Keratinocyte (primary cell): ENCODE measurements at regions not wholly inside any gene's neighbourhood (a gene's known extent, or its start where the extent isn't known, plus 50 kb on each side); places are given as distances from the start of the nearest gene placed in this dataset.

Experiments used
- EZH2 ChIP-seq: IDR thresholded peaks from one replicate; pipeline ENCODE4 v1.6.1; 2012; ENCODE audit warnings: inconsistent platforms, mild to moderate bottlenecking, low read length, moderate library complexity
- TF ChIP-seq, protein P1 (sequence below), 3 experiments: IDR thresholded peaks in 1 of 3; conservative IDR thresholded peaks in 1 of 3; optimal IDR thresholded peaks in 1 of 3; 2 replicates in 2 of 3; 3 replicates in 1 of 3; pipeline versions ENCODE3 to v1.5.1; 2011; ENCODE audit warnings: low read length in 3 of 3, mild to moderate bottlenecking in 3 of 3, moderate library complexity in 2 of 3, control low read depth in 1 of 3, inconsistent platforms in 1 of 3; ENCODE audit not compliant: insufficient read depth in 2 of 3; ENCODE audit errors: extremely low read depth in 1 of 3

DNA sequence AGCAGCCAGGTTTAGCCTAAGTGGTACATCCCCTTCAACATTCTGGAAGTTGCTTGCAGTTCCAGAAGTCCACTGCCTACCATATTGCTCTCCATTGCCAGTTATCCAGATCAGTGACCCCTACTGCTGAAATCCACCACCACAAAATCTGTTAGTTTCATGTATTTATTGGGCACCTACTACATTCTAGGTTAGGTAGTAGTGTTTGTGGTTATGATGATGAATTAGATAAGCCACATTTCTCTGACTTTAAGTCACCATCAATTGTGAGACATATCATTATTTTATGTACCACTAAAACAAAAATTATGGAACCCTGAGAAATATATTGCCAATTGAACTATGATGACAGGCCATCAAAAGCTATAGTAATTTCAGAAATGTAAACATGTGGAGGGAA, 139.5 kb upstream of the PKDCC start:
- TF ChIP-seq, protein P1, sequence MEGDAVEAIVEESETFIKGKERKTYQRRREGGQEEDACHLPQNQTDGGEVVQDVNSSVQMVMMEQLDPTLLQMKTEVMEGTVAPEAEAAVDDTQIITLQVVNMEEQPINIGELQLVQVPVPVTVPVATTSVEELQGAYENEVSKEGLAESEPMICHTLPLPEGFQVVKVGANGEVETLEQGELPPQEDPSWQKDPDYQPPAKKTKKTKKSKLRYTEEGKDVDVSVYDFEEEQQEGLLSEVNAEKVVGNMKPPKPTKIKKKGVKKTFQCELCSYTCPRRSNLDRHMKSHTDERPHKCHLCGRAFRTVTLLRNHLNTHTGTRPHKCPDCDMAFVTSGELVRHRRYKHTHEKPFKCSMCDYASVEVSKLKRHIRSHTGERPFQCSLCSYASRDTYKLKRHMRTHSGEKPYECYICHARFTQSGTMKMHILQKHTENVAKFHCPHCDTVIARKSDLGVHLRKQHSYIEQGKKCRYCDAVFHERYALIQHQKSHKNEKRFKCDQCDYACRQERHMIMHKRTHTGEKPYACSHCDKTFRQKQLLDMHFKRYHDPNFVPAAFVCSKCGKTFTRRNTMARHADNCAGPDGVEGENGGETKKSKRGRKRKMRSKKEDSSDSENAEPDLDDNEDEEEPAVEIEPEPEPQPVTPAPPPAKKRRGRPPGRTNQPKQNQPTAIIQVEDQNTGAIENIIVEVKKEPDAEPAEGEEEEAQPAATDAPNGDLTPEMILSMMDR (optimal IDR thresholded peaks at IDR 0.05 in 1 of 3, IDR thresholded peaks at IDR 0.05 in 1 of 3, conservative IDR thresholded peaks at IDR 0.05 in 1 of 3; ENCODE audit: extremely low read depth in 1 of 3, insufficient read depth in 2 of 3, low read length in 3 of 3), result no peak
- no peak for TF ChIP-seq EZH2
